ENCODE measurements at regions not wholly inside any gene's neighbourhood (a gene's known extent, or its start where the extent isn't known, plus 50 kb on each side); places are given as distances from the start of the nearest gene placed in this dataset.
A peak's percentile ranks its signal among the peaks of the same experiment; 100 is the strongest.

DNA sequence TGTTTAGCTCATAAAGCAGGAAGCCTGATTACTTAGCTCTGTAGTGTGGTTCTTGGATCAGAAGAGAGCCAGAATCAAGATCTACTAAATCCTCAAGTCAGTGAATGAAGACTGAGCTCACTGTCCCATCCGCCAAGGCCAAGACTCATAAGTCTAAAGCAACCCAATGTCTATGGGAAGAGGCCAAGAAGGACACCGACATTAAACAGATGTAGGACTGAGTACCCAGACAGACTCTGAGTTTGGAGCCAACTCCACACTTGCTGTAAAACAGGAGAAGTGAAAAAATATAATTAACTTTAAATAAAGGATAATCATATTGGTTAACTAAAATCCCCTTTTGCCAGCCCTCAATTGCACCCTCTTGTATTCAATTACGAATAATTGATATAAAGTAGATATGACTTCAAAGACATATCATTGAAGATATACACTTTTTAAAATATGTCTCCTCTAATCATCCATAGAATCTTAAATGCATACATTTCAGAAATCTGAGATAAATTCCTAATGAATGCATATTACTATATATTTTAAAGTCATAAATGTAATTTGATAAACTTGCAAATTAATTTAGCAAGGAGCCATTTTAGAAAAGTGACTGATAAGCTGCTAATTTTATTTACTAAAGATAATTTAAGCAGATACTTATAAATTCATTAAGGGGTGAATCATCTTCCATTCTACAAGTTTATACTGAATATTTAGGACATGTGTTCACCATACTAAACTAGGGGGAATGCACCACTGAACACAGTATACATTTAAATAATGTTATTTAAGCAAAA lies 617.0 kb upstream of the ARID1B start:
- ATAC-seq (ENCODE audit: insufficient read depth, low FRiP score) = no peak

GRCh38 chr6:156154896-156155295 lies 622.3 kb upstream of the ARID1B start:
- Histone ChIP-seq H3K36me3 (ENCODE audit: control insufficient read depth in 4 of 4, insufficient read depth in 4 of 4, low read length in 4 of 4) (no peaks in the 10 kb centered on the region), H3K27ac (ENCODE audit: low read depth in 1 of 2, low read length in 1 of 2) (no peak overlapping the region), H3K9me3 (ENCODE audit: control insufficient read depth in 4 of 4, insufficient read depth in 3 of 4, low read length in 3 of 4) (no peaks in the 10 kb centered on the region), H3K27me3 (ENCODE audit: control insufficient read depth in 3 of 3, insufficient read depth in 3 of 3, low read length in 2 of 3) (no peaks in the 10 kb centered on the region), H3K9ac (ENCODE audit: insufficient read depth in 1 of 2, low read length in 2 of 2) (no peak overlapping the region), H3K4me1 (ENCODE audit: control insufficient read depth in 5 of 5, insufficient read depth in 5 of 5, low read length in 5 of 5) (peaks cover 0 to 4% (median 0%) of the 10 kb centered on the region in 5 donors), H3K4me3 (no peak overlapping the region)
- ATAC-seq (ENCODE audit: insufficient read depth, low FRiP score) (no peak), DNase-seq (no peak)
- TF ChIP-seq, protein P1, sequence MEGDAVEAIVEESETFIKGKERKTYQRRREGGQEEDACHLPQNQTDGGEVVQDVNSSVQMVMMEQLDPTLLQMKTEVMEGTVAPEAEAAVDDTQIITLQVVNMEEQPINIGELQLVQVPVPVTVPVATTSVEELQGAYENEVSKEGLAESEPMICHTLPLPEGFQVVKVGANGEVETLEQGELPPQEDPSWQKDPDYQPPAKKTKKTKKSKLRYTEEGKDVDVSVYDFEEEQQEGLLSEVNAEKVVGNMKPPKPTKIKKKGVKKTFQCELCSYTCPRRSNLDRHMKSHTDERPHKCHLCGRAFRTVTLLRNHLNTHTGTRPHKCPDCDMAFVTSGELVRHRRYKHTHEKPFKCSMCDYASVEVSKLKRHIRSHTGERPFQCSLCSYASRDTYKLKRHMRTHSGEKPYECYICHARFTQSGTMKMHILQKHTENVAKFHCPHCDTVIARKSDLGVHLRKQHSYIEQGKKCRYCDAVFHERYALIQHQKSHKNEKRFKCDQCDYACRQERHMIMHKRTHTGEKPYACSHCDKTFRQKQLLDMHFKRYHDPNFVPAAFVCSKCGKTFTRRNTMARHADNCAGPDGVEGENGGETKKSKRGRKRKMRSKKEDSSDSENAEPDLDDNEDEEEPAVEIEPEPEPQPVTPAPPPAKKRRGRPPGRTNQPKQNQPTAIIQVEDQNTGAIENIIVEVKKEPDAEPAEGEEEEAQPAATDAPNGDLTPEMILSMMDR (IDR thresholded peaks at IDR 0.05; ENCODE audit: control extremely low read depth, extremely low read depth) = no peak
- WGBS, 2 donors = 32 to 41% methylated on average over 4 of the region's 4 CpGs

More for the DNA sequence above, 617.0 kb upstream of the ARID1B start:
- WGBS, 2 donors = 92 to 94% methylated on average over 3 of the region's 3 CpGs
- DNase-seq = no peak
- no peak overlapping the region for H3K4me3 ChIP-seq
- H3K9me3 ChIP-seq (ENCODE audit: control insufficient read depth in 4 of 4, insufficient read depth in 3 of 4, low read length in 3 of 4) = no peaks in the 10 kb centered on the region
- H3K27ac ChIP-seq (ENCODE audit: low read depth in 1 of 2, low read length in 1 of 2) = no peak overlapping the region
- no peaks in the 10 kb centered on the region for H3K36me3 ChIP-seq (ENCODE audit: control insufficient read depth in 4 of 4, insufficient read depth in 4 of 4, low read length in 4 of 4)
- no peak overlapping the region for H3K9ac ChIP-seq (ENCODE audit: insufficient read depth in 1 of 2, low read length in 2 of 2)
- TF ChIP-seq, protein P1 (IDR thresholded peaks at IDR 0.05; ENCODE audit: control extremely low read depth, extremely low read depth) = no peak
- peaks cover 0 to 12% (median 0%) of the 10 kb centered on the region in 5 donors for H3K4me1 ChIP-seq (ENCODE audit: control insufficient read depth in 5 of 5, insufficient read depth in 5 of 5, low read length in 5 of 5)
- no peaks in the 10 kb centered on the region for H3K27me3 ChIP-seq (ENCODE audit: control insufficient read depth in 3 of 3, insufficient read depth in 3 of 3, low read length in 2 of 3)

DNA sequence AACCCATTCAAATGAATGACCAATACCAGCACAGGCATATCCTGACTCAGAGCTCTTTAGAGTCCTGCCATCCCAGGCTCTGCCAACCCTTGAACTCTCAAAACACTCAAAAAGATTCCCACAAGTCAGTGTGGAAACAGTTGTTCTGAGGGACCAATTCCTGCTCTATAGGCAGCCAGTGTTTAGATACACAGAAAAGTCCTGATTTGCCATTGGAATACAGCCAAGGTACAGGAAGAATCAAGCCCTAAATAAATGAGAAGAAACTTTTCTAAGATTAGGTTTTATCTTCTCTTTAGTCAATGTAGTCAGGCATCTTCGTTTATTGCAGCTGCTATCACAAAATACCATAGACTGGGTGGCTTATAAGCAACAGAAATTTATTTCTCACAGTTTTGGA lies 626.8 kb upstream of the ARID1B start:
- Histone ChIP-seq H3K27ac (ENCODE audit: low read depth in 1 of 2, low read length in 1 of 2) (no peak overlapping the region), H3K4me1 (ENCODE audit: control insufficient read depth in 5 of 5, insufficient read depth in 5 of 5, low read length in 5 of 5) (peaks cover 0 to 4% (median 0%) of the 10 kb centered on the region in 5 donors), H3K27me3 (ENCODE audit: control insufficient read depth in 3 of 3, insufficient read depth in 3 of 3, low read length in 2 of 3) (no peaks in the 10 kb centered on the region), H3K9ac (ENCODE audit: insufficient read depth in 1 of 2, low read length in 2 of 2) (no peak overlapping the region), H3K4me3 (no peak overlapping the region), H3K9me3 (ENCODE audit: control insufficient read depth in 4 of 4, insufficient read depth in 3 of 4, low read length in 3 of 4) (no peaks in the 10 kb centered on the region), H3K36me3 (ENCODE audit: control insufficient read depth in 4 of 4, insufficient read depth in 4 of 4, low read length in 4 of 4) (no peaks in the 10 kb centered on the region)
- DNase-seq (peak in 2 of 3 donors; percentile 31 to 54), ATAC-seq (ENCODE audit: insufficient read depth, low FRiP score) (no peak)
- WGBS, 2 donors = 69 to 70% methylated on average over 1 of the region's 1 CpG
- TF ChIP-seq, protein P1 (IDR thresholded peaks at IDR 0.05; ENCODE audit: control extremely low read depth, extremely low read depth) = no peak
